Tibial nerve (tissue), 4 donors: ENCODE measurements at regions not wholly inside any gene's neighbourhood (a gene's known extent, or its start where the extent isn't known, plus 50 kb on each side); places are given as distances from the start of the nearest gene placed in this dataset.

ENCODE experiments used
- DNase-seq, 2 donors: peaks; one replicate each; pipeline ENCODE4 v3.0.0-alpha.2; 2019; ENCODE audit warnings: low spot score in 2 of 2
- H3K27ac ChIP-seq, 4 donors: fragments of 200-600 bp; sonication (generic) in 3 of 4; one replicate each; pipeline ENCODE4 v1.5.1; 2017 to 2019; ENCODE audit warnings: mild to moderate bottlenecking in 1 of 4
- H3K27me3 ChIP-seq, 2 donors: fragments of 200-600 bp; sonication (generic) in 1 of 2; one replicate each; pipeline versions ENCODE4 v1.5.1 to v1.6.0; 2017 to 2019
- H3K36me3 ChIP-seq, 3 donors: fragments of 200-600 bp; sonication (generic); one replicate each; pipeline ENCODE4 v1.5.1; 2018 to 2019
- H3K4me1 ChIP-seq, 4 donors: fragments of 200-600 bp; sonication (generic) in 3 of 4; one replicate each; pipeline ENCODE4 v1.5.1; 2017 to 2019
- H3K4me3 ChIP-seq, 4 donors: fragments of 200-600 bp; sonication (generic) in 3 of 4; one replicate each; pipeline ENCODE4 v1.5.1; 2017 to 2019; ENCODE audit warnings: mild to moderate bottlenecking in 1 of 4, moderate library complexity in 1 of 4
- H3K9me3 ChIP-seq, 4 donors: fragments of 200-600 bp; sonication (generic) in 3 of 4; one replicate each; pipeline ENCODE4 v1.5.1; 2017 to 2019
- EP300 ChIP-seq, 2 donors: sonication (generic); formaldehyde crosslinking; IDR thresholded peaks; one replicate each; pipeline ENCODE4 v1.6.1; 2017; ENCODE audit warnings: antibody characterized with exemption in 2 of 2, mild to moderate bottlenecking in 1 of 2
- POLR2A ChIP-seq, 2 donors: fragments of 450-650 bp; IDR thresholded peaks; one replicate each; pipeline ENCODE4 v1.6.1; 2017; ENCODE audit warnings: antibody characterized with exemption in 2 of 2, mild to moderate bottlenecking in 2 of 2, moderate library complexity in 2 of 2
- WGBS, 2 donors: methylation state at CpG; one replicate each; pipeline ENCODE4 v1.1.5; 2018; 5-methylcytosine and 5-hydroxymethylcytosine counted together
- TF ChIP-seq, protein P1 (sequence below), 5 experiments: fragments of 200-600 bp in 3 of 5; fragments of 450-650 bp in 2 of 5; sonication (generic) in 3 of 5; IDR thresholded peaks; one replicate each; pipeline ENCODE4 v1.5.1; 2016 to 2019; ENCODE audit warnings: antibody characterized with exemption in 5 of 5, mild to moderate bottlenecking in 3 of 5, moderate library complexity in 2 of 5

DNA sequence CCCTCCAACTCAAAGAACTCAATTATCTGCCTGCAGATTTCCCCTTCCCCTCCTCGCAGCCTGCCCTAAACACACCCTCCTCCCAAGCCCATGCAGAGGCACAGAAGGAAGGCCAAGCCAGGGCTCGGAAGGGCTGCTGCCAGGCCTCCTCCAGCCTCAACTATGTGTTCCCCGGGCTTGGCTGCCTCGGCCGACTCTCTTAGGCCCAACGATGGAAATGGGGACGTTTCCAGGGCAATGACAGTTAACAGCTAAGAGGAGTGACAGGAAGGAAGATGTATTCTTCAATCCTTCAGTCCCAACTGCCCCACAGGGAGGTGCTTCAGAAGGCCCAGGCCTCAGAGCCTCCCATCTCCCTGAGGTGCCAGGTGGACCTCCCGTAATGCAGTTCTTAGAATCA lies 104.0 kb upstream of the AKIP1 start:
- TF ChIP-seq, protein P1, sequence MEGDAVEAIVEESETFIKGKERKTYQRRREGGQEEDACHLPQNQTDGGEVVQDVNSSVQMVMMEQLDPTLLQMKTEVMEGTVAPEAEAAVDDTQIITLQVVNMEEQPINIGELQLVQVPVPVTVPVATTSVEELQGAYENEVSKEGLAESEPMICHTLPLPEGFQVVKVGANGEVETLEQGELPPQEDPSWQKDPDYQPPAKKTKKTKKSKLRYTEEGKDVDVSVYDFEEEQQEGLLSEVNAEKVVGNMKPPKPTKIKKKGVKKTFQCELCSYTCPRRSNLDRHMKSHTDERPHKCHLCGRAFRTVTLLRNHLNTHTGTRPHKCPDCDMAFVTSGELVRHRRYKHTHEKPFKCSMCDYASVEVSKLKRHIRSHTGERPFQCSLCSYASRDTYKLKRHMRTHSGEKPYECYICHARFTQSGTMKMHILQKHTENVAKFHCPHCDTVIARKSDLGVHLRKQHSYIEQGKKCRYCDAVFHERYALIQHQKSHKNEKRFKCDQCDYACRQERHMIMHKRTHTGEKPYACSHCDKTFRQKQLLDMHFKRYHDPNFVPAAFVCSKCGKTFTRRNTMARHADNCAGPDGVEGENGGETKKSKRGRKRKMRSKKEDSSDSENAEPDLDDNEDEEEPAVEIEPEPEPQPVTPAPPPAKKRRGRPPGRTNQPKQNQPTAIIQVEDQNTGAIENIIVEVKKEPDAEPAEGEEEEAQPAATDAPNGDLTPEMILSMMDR (IDR thresholded peaks at IDR 0.05): no peak
- TF ChIP-seq EP300 (IDR thresholded peaks at IDR 0.05) (no peak), POLR2A (IDR thresholded peaks at IDR 0.05) (no peak)

DNA sequence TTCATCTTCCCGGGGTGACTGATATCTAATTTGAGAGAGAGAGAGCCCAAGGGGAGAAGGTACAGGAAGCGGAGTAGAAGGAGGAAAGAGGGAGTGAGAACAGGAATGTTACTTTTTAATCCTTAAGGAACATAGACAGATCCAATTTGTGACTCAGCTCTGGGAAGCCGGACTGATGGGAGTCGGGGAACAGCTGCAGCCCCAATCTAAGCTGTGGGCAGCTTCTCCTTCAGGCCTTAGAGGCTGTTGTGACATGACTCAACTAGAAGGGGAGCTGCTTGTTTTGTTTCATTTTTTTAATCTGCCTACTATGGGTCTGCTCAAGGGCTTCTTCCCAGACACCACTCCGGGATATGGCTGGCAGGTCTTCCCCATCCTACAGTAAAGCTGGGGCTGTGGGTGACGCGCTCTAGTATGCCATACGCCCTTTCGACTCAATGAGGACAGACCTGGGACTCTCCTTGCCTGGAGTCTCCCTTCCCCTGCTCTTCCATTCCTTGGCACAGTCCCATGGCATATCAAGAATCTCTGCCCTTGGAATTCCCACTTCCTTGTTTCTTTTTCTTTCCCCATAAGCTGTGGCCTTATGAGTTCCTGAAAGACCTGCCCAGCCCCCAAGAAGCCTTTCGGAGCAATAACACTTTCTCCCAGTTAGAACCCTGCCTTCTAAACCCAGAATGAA lies 103.3 kb upstream of the AKIP1 start:
- Histone ChIP-seq H3K4me1 (peaks cover 0 to 83% (median 42%) of the 10 kb centered on the region in 4 donors), H3K27me3 (no peaks in the 10 kb centered on the region), H3K9me3 (no peaks in the 10 kb centered on the region), H3K36me3 (peaks cover 0 to 4% (median 0%) of the 10 kb centered on the region in 3 donors), H3K27ac (peak overlapping the region; percentile 49 to 95 (median 82)), H3K4me3 (peak overlapping the region in 1 of 4 donors; percentile 64)
- DNase-seq: peak in 1 of 2 donors; percentile 30
- WGBS, 2 donors: 52 to 56% methylated on average over 10 of the region's 10 CpGs
- TF ChIP-seq, protein P1 (IDR thresholded peaks at IDR 0.05): no peak
- TF ChIP-seq EP300 (IDR thresholded peaks at IDR 0.05) (no peak), POLR2A (IDR thresholded peaks at IDR 0.05) (no peak)

More for the DNA sequence above, 104.0 kb upstream of the AKIP1 start:
- H3K36me3 ChIP-seq: peaks cover 0 to 8% (median 0%) of the 10 kb centered on the region in 3 donors
- no peaks in the 10 kb centered on the region for H3K27me3 ChIP-seq
- peak overlapping the region; percentile 49 to 95 (median 82) for H3K27ac ChIP-seq
- peaks cover 0 to 81% (median 38%) of the 10 kb centered on the region in 4 donors for H3K4me1 ChIP-seq
- no peak for DNase-seq
- H3K4me3 ChIP-seq: no peak overlapping the region
- no peaks in the 10 kb centered on the region for H3K9me3 ChIP-seq
- 38 to 55% methylated on average over 8 of the region's 8 CpGs for WGBS, 2 donors

DNA sequence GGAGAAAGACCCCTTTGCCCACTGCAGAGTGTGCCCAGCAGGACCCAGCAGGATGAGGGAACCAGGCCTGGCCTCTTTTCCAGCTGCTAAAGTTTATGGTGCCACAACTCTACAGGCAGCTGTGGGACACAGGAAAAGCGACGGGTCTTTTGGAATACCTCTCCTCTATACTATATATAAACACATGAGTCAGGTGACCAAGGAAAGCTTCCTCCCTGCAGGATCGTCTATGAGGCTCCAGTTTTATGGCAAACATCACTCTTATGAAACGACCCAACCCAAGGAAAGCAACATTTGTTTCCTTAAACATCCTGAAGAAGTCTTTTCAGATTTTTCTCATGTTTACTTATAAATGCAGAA lies 102.8 kb upstream of the AKIP1 start:
- peak overlapping the region in 2 of 4 donors; percentile 40 to 64 for H3K4me3 ChIP-seq
- H3K9me3 ChIP-seq: no peaks in the 10 kb centered on the region
- H3K27me3 ChIP-seq: no peaks in the 10 kb centered on the region
- no peaks in the 10 kb centered on the region for H3K36me3 ChIP-seq
- DNase-seq: no peak
- WGBS, 2 donors: 38 to 42% methylated on average over 4 of the region's 4 CpGs
- peak overlapping the region; percentile 49 to 95 (median 82) for H3K27ac ChIP-seq
- H3K4me1 ChIP-seq: peaks cover 0 to 88% (median 45%) of the 10 kb centered on the region in 4 donors
- TF ChIP-seq EP300 (IDR thresholded peaks at IDR 0.05): no peak
- TF ChIP-seq, protein P1 (IDR thresholded peaks at IDR 0.05): no peak

DNA sequence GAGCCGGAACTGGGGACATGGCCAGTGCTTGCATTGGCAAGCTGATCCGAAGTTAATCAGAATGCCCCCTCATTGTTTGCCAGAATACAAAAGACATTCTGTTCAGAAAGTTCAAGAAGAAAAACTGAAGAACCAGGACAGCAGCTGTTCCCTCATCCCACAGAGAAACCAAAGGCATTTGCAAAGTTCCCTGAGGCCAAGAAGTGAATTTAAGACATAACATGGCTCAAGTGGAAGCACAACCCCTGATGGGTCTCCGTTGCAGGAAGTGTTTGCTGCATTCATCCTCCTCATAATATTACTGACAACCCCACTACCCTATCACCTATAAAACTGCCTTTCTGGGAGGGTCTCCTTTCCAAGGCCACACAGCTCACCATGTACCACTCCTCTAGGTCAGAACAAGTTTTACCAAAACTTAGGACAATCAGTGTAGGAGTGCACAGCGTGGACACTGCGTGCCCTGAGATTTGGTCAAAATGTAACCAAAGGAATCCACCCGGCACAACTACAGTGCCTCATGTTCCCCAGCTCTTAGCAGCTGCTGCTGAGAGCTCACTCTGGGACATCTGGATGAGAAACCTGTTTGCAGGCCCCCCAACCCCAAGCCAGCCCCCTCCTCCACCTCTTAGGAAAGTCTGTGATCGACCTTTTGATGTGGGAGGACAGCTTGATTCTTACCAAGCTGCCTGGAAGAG lies 101.6 kb upstream of the AKIP1 start:
- Histone ChIP-seq H3K9me3 (no peaks in the 10 kb centered on the region), H3K4me3 (peak overlapping the region; percentile 40 to 64 (median 50)), H3K36me3 (no peaks in the 10 kb centered on the region), H3K27ac (peak overlapping the region; percentile 65 to 95 (median 89)), H3K27me3 (no peaks in the 10 kb centered on the region), H3K4me1 (peaks cover 0 to 86% (median 50%) of the 10 kb centered on the region in 4 donors)
- DNase-seq: no peak
- TF ChIP-seq, protein P1 (IDR thresholded peaks at IDR 0.05): no peak
- TF ChIP-seq EP300 (IDR thresholded peaks at IDR 0.05): no peak
- TF ChIP-seq POLR2A (IDR thresholded peaks at IDR 0.05): no peak
- WGBS, 2 donors: 31 to 38% methylated on average over 7 of the region's 7 CpGs

DNA sequence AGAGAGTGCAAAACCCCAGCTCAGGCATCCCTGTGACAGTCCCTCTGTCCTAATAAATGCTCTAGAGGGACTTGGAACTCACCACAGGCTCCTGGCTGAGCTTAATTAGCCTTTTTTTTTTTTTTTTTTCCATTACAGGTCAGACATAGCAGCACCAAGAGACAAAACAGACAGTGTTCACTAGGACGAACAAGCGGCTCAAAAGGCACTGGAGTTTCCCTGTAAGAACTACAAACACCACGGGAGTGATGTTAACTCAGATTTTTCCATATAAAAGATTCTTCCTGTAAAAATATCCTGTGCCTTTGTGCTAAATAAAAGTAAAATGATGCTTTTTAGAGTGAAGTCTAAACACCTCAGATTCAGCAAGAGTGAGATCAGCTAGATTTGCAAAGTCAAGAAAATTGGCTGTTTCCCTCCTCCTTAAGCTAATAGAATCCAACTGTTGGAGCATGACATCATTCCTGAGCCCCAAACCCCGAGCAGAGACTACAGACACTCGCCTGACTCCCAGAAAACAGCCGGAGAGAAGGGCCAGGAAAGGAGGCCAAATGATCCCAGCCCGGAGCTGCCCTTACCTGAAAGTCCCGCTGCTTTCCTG lies 101.0 kb upstream of the AKIP1 start:
- Histone ChIP-seq H3K4me1 (peaks cover 0 to 81% (median 48%) of the 10 kb centered on the region in 4 donors), H3K9me3 (no peaks in the 10 kb centered on the region), H3K4me3 (peak overlapping the region; percentile 40 to 64 (median 50)), H3K27me3 (no peaks in the 10 kb centered on the region), H3K27ac (peak overlapping the region; percentile 65 to 95 (median 89)), H3K36me3 (no peaks in the 10 kb centered on the region)
- WGBS, 2 donors: 7 to 9% methylated on average over 8 of the region's 8 CpGs
- no peak for DNase-seq
- TF ChIP-seq POLR2A (IDR thresholded peaks at IDR 0.05) (no peak), EP300 (IDR thresholded peaks at IDR 0.05) (no peak)
- TF ChIP-seq, protein P1 (IDR thresholded peaks at IDR 0.05): no peak
